H9 (cell line): ENCODE measurements at regions not wholly inside any gene's neighbourhood (a gene's known extent, or its start where the extent isn't known, plus 50 kb on each side); places are given as distances from the start of the nearest gene placed in this dataset.
A peak's percentile ranks its signal among the peaks of the same experiment; 100 is the strongest.

ENCODE experiments used
- DNase-seq: peaks from one replicate; pipeline ENCODE4 v3.0.0-alpha.2; 2017
- H2AFZ ChIP-seq: one replicate; pipeline ENCODE4 v1.6.1; 2013; ENCODE audit warnings: mild to moderate bottlenecking, low read length, control low read depth, moderate library complexity
- H2AK5ac ChIP-seq: 2 replicates; pipeline ENCODE4 v1.6.1; 2013; ENCODE audit warnings: low read length, control low read depth, mixed read lengths; ENCODE audit not compliant: insufficient read length
- H2BK120ac ChIP-seq: one replicate; pipeline ENCODE4 v1.6.1; 2013; ENCODE audit warnings: low read depth, mild to moderate bottlenecking, low read length, control low read depth, inconsistent platforms; ENCODE audit not compliant: poor library complexity, severe bottlenecking
- H2BK12ac ChIP-seq: 2 replicates; pipeline ENCODE4 v1.6.1; 2013; ENCODE audit warnings: low read length, control low read depth, mixed read lengths, low read depth; ENCODE audit not compliant: insufficient read length
- H2BK15ac ChIP-seq: 2 replicates; pipeline ENCODE4 v1.6.1; 2013; ENCODE audit warnings: low read depth, low read length, control low read depth
- H2BK20ac ChIP-seq: one replicate; pipeline ENCODE4 v1.6.1; 2013; ENCODE audit warnings: low read depth, mild to moderate bottlenecking, low read length, control low read depth, inconsistent platforms; ENCODE audit not compliant: poor library complexity, severe bottlenecking
- H2BK5ac ChIP-seq: 2 replicates; pipeline ENCODE4 v1.6.1; 2013; ENCODE audit warnings: low read length, control low read depth, mixed read lengths; ENCODE audit not compliant: insufficient read length
- H3K14ac ChIP-seq: 2 replicates; pipeline ENCODE4 v1.6.1; 2013; ENCODE audit warnings: low read length, control low read depth; ENCODE audit not compliant: insufficient read depth
- H3K18ac ChIP-seq: 2 replicates; pipeline ENCODE4 v1.6.1; 2013; ENCODE audit warnings: low read depth, mild to moderate bottlenecking, mixed read lengths, low read length, control low read depth; ENCODE audit not compliant: insufficient read length
- H3K23ac ChIP-seq: 2 replicates; pipeline ENCODE4 v1.6.1; 2013; ENCODE audit warnings: low read length, control low read depth, mixed read lengths, low read depth; ENCODE audit not compliant: insufficient read length
- H3K23me2 ChIP-seq: 2 replicates; pipeline ENCODE4 v1.6.1; 2013; ENCODE audit warnings: low read depth, mild to moderate bottlenecking, mixed read lengths, low read length, control low read depth; ENCODE audit not compliant: insufficient read length, poor library complexity, severe bottlenecking
- H3K27ac ChIP-seq: 2 replicates; pipeline ENCODE4 v1.5.1; 2013; ENCODE audit warnings: low read length, control low read depth, mixed read lengths, low read depth; ENCODE audit not compliant: insufficient read length
- H3K27me3 ChIP-seq: 2 replicates; pipeline ENCODE4 v1.6.1; 2013; ENCODE audit warnings: low read length, control low read depth, inconsistent platforms; ENCODE audit not compliant: insufficient read depth
- H3K4ac ChIP-seq: 2 replicates; pipeline ENCODE4 v1.6.1; 2013; ENCODE audit warnings: low read depth, mild to moderate bottlenecking, control low read depth, inconsistent platforms, low read length, moderate library complexity
- H3K4me1 ChIP-seq: 2 replicates; pipeline ENCODE4 v1.6.1; 2013; ENCODE audit warnings: low read length, control low read depth, inconsistent platforms; ENCODE audit not compliant: insufficient read depth
- H3K4me2 ChIP-seq: 2 replicates; pipeline ENCODE4 v1.6.1; 2013; ENCODE audit warnings: low read length, control low read depth, mixed read lengths; ENCODE audit not compliant: insufficient read length, insufficient read depth
- H3K56ac ChIP-seq: 2 replicates; pipeline ENCODE4 v1.6.1; 2013; ENCODE audit warnings: low read depth, mild to moderate bottlenecking, mixed read lengths, low read length, control low read depth; ENCODE audit not compliant: insufficient read length
- H3K79me1 ChIP-seq: 2 replicates; pipeline ENCODE4 v1.6.1; 2013; ENCODE audit warnings: low read depth, mild to moderate bottlenecking, moderate library complexity, low read length, control low read depth, inconsistent platforms; ENCODE audit not compliant: insufficient read depth, poor library complexity, severe bottlenecking
- H3K79me2 ChIP-seq: 2 replicates; pipeline ENCODE4 v1.6.1; 2013; ENCODE audit warnings: low read length, control low read depth, inconsistent platforms; ENCODE audit not compliant: insufficient read depth
- H3K9ac ChIP-seq: 2 replicates; pipeline ENCODE4 v1.6.1; 2013; ENCODE audit warnings: low read length, control low read depth, mixed read lengths; ENCODE audit not compliant: insufficient read length; ENCODE audit errors: extremely low read depth
- H3K9me3 ChIP-seq: one replicate; pipeline ENCODE4 v1.6.1; 2013; ENCODE audit warnings: low read depth, low read length, inconsistent platforms; ENCODE audit not compliant: control insufficient read depth
- H3T11ph ChIP-seq: one replicate; pipeline ENCODE4 v1.6.1; 2013; ENCODE audit warnings: mild to moderate bottlenecking, low read length, control low read depth, inconsistent platforms
- H4K20me1 ChIP-seq: one replicate; pipeline ENCODE4 v1.6.1; 2013; ENCODE audit not compliant: control insufficient read depth, insufficient read length, insufficient read depth
- H4K5ac ChIP-seq: 2 replicates; pipeline ENCODE4 v1.6.1; 2013; ENCODE audit warnings: low read depth, mild to moderate bottlenecking, mixed read lengths, low read length, control low read depth; ENCODE audit not compliant: insufficient read length
- H4K8ac ChIP-seq: replicated peaks from 2 replicates; pipeline ENCODE4 v1.6.1; 2013; ENCODE audit warnings: low read length, control low read depth, mixed read lengths, low read depth; ENCODE audit not compliant: insufficient read length
- H4K91ac ChIP-seq: 2 replicates; pipeline ENCODE4 v1.6.1; 2013; ENCODE audit warnings: low read depth, mild to moderate bottlenecking, moderate library complexity, mixed read lengths, low read length, control low read depth; ENCODE audit not compliant: insufficient read length
- H3K27ac Mint-ChIP-seq, 3 experiments: 2 replicates in 2 of 3; 3 replicates in 1 of 3; pipeline ENCODE4 v1.8.0; 2020 to 2021; ENCODE audit warnings: mixed read lengths in 3 of 3, mild to moderate bottlenecking in 1 of 3, moderate library complexity in 1 of 3
- H3K27me3 Mint-ChIP-seq: 2 replicates; pipeline ENCODE4 v1.8.0; 2021; ENCODE audit warnings: low read depth, mild to moderate bottlenecking, moderate library complexity, mixed read lengths
- H3K36me3 Mint-ChIP-seq, 3 experiments: 2 replicates in 2 of 3; 3 replicates in 1 of 3; pipeline ENCODE4 v1.8.0; 2020 to 2021; ENCODE audit warnings: low read depth in 3 of 3, mixed read lengths in 3 of 3; ENCODE audit not compliant: insufficient read depth in 1 of 3
- H3K4me1 Mint-ChIP-seq, 2 experiments: 2 replicates each; pipeline ENCODE4 v1.8.0; 2020; ENCODE audit warnings: mixed read lengths in 2 of 2
- H3K4me3 Mint-ChIP-seq, 2 experiments: 2 replicates in 1 of 2; 3 replicates in 1 of 2; pipeline ENCODE4 v1.8.0; 2020 to 2021; ENCODE audit warnings: mild to moderate bottlenecking in 2 of 2, mixed read lengths in 2 of 2, moderate library complexity in 1 of 2
- H3K9me3 Mint-ChIP-seq, 2 experiments: 2 replicates in 1 of 2; 3 replicates in 1 of 2; pipeline ENCODE4 v1.8.0; 2020; ENCODE audit warnings: mild to moderate bottlenecking in 2 of 2, mixed read lengths in 2 of 2, moderate library complexity in 1 of 2
- WGBS: extraction: QIAGEN DNeasy Blood & Tissue Kit; methylation state at CpG from one replicate; pipeline ENCODE4 v1.1.7; 2013; ENCODE audit warnings: missing lambda C conversion rate, low lambda C conversion rate, mixed read lengths; ENCODE audit not compliant: insufficient read length; ENCODE audit errors: extremely low coverage; 5-methylcytosine and 5-hydroxymethylcytosine counted together
- TF ChIP-seq, protein P1 (sequence below): fragments of 200-600 bp; sonication (generic); conservative IDR thresholded peaks from 3 replicates; pipeline ENCODE4 v1.8.0; 2021; ENCODE audit warnings: antibody characterized with exemption, mild to moderate bottlenecking

DNA sequence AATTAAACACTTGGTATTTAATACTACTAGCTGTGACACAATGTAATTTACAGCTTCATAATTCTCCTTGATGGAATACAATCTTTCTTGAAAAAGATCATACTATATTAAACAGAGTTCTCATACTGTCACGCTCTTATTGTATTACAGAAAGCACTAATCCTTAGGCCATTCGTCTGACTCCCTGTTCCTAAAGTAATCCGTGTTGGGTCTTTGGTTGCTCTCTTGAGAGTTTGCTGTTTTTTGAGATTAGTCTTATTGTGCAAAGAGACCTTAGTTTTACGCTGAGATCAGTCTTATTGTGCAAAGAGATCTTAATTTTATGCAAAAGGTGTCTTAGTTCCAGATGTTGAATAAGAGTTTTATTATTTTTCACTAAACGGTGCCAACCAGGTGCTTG is 190.6 kb downstream of the ISL1 start:
- H3K4me2 ChIP-seq = no peak overlapping the region
- no peak overlapping the region for H2BK5ac ChIP-seq
- H4K8ac ChIP-seq = no peak overlapping the region
- peak overlapping the region in 2 of 3 experiments; percentile 9 to 71; a peak in 3 of 7 replicates for H3K27ac Mint-ChIP-seq
- H2BK20ac ChIP-seq = no peak overlapping the region
- H4K5ac ChIP-seq = no peak overlapping the region
- no peak overlapping the region for H3K23ac ChIP-seq
- no CpG with 5 or more reads among the region's 5 CpGs for WGBS
- H3K36me3 Mint-ChIP-seq = peaks cover 0 to 5% (median 2%) of the 10 kb centered on the region in 3 experiments; a peak in 2 of 7 replicates
- H4K20me1 ChIP-seq = no peaks in the 10 kb centered on the region
- no peaks in the 10 kb centered on the region for H3K79me1 ChIP-seq
- no peaks in the 10 kb centered on the region for H3K27me3 Mint-ChIP-seq
- H4K91ac ChIP-seq = no peak overlapping the region
- no peak overlapping the region for H2BK15ac ChIP-seq
- peaks cover 8 to 14% of the 10 kb centered on the region in 2 experiments for H3K4me1 Mint-ChIP-seq
- no peak overlapping the region for H2BK12ac ChIP-seq
- no peak overlapping the region for H2AFZ ChIP-seq
- no peaks in the 10 kb centered on the region for H3K23me2 ChIP-seq
- H3K27me3 ChIP-seq = no peaks in the 10 kb centered on the region
- no peaks in the 10 kb centered on the region for H3K9me3 ChIP-seq
- H3K18ac ChIP-seq = no peak overlapping the region
- H3K79me2 ChIP-seq = no peaks in the 10 kb centered on the region
- no peaks in the 10 kb centered on the region for H3K4me1 ChIP-seq
- H2AK5ac ChIP-seq = no peak overlapping the region
- no peak overlapping the region for H3K27ac ChIP-seq
- H3T11ph ChIP-seq = no peak overlapping the region
- no peak overlapping the region for H3K14ac ChIP-seq
- TF ChIP-seq, protein P1, sequence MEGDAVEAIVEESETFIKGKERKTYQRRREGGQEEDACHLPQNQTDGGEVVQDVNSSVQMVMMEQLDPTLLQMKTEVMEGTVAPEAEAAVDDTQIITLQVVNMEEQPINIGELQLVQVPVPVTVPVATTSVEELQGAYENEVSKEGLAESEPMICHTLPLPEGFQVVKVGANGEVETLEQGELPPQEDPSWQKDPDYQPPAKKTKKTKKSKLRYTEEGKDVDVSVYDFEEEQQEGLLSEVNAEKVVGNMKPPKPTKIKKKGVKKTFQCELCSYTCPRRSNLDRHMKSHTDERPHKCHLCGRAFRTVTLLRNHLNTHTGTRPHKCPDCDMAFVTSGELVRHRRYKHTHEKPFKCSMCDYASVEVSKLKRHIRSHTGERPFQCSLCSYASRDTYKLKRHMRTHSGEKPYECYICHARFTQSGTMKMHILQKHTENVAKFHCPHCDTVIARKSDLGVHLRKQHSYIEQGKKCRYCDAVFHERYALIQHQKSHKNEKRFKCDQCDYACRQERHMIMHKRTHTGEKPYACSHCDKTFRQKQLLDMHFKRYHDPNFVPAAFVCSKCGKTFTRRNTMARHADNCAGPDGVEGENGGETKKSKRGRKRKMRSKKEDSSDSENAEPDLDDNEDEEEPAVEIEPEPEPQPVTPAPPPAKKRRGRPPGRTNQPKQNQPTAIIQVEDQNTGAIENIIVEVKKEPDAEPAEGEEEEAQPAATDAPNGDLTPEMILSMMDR = no peak
- DNase-seq = no peak
- no peak overlapping the region for H3K4ac ChIP-seq
- H3K9me3 Mint-ChIP-seq = peaks cover 0 to 4% of the 10 kb centered on the region in 2 experiments; a peak in 2 of 5 replicates
- no peak overlapping the region for H3K56ac ChIP-seq
- no peak overlapping the region for H2BK120ac ChIP-seq
- H3K4me3 Mint-ChIP-seq = no peak overlapping the region
- no peak overlapping the region for H3K9ac ChIP-seq
